ENCODE measurements at regions not wholly inside any gene's neighbourhood (a gene's known extent, or its start where the extent isn't known, plus 50 kb on each side); places are given as distances from the start of the nearest gene placed in this dataset.

DNA sequence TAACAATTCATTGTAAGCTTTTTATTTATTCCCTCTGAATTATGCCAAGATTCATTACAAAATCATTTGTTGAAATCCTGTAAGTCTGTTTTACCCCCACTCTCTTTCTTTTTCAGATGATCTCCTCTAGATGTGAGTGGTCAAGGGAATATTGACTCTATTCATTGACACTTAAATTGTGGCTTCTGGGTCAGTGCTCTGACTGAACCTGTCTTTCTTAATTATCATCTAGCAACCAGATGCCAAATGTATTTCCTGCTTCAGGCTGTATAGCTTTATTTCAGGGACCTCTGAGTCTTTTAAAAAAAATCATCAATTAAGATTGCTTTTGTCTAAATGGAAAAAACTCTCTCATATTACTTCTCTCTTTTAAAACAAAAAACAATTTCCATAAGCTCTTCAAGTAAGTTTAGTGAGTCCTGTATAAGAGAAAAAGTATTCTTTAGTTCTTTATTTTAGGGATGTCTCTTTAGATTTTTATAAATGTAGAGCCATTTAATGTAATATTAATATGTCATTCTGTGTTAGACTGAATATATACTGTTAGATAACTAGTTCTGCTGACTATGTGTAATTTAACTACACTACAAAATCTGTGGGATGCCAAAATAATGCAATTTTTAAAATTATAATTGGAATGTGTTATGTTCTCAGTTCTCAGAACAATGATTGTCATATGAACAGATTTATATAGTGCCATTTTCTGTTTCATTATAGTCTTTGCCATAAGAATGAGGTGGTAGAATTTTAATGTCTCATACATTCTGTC lies 645.8 kb upstream of the EDIL3 start:
- ChIA-PET POLR2A (no interaction called here), CTCF (ENCODE audit: low intra/inter-chr PET ratio, low total read pairs) (no interaction called here)
- TF ChIP-seq MAFK (conservative IDR thresholded peaks at IDR 0.05 in 1 of 2, IDR thresholded peaks at IDR 0.05 in 1 of 2; ENCODE audit: low read length in 2 of 2) (peak; percentile 60 to 79), MAFF (IDR thresholded peaks at IDR 0.05; ENCODE audit: low read depth, low read length) (peak; percentile 70)
- TF ChIP-seq, protein P1, sequence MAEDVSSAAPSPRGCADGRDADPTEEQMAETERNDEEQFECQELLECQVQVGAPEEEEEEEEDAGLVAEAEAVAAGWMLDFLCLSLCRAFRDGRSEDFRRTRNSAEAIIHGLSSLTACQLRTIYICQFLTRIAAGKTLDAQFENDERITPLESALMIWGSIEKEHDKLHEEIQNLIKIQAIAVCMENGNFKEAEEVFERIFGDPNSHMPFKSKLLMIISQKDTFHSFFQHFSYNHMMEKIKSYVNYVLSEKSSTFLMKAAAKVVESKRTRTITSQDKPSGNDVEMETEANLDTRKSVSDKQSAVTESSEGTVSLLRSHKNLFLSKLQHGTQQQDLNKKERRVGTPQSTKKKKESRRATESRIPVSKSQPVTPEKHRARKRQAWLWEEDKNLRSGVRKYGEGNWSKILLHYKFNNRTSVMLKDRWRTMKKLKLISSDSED (CRISPR knock-in tag; IDR thresholded peaks at IDR 0.05): no peak
- TF ChIP-seq, protein P2, sequence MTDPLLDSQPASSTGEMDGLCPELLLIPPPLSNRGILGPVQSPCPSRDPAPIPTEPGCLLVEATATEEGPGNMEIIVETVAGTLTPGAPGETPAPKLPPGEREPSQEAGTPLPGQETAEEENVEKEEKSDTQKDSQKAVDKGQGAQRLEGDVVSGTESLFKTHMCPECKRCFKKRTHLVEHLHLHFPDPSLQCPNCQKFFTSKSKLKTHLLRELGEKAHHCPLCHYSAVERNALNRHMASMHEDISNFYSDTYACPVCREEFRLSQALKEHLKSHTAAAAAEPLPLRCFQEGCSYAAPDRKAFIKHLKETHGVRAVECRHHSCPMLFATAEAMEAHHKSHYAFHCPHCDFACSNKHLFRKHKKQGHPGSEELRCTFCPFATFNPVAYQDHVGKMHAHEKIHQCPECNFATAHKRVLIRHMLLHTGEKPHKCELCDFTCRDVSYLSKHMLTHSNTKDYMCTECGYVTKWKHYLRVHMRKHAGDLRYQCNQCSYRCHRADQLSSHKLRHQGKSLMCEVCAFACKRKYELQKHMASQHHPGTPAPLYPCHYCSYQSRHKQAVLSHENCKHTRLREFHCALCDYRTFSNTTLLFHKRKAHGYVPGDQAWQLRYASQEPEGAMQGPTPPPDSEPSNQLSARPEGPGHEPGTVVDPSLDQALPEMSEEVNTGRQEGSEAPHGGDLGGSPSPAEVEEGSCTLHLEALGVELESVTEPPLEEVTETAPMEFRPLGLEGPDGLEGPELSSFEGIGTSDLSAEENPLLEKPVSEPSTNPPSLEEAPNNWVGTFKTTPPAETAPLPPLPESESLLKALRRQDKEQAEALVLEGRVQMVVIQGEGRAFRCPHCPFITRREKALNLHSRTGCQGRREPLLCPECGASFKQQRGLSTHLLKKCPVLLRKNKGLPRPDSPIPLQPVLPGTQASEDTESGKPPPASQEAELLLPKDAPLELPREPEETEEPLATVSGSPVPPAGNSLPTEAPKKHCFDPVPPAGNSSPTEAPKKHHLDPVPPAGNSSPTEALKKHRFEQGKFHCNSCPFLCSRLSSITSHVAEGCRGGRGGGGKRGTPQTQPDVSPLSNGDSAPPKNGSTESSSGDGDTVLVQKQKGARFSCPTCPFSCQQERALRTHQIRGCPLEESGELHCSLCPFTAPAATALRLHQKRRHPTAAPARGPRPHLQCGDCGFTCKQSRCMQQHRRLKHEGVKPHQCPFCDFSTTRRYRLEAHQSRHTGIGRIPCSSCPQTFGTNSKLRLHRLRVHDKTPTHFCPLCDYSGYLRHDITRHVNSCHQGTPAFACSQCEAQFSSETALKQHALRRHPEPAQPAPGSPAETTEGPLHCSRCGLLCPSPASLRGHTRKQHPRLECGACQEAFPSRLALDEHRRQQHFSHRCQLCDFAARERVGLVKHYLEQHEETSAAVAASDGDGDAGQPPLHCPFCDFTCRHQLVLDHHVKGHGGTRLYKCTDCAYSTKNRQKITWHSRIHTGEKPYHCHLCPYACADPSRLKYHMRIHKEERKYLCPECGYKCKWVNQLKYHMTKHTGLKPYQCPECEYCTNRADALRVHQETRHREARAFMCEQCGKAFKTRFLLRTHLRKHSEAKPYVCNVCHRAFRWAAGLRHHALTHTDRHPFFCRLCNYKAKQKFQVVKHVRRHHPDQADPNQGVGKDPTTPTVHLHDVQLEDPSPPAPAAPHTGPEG (CRISPR knock-in tag; IDR thresholded peaks at IDR 0.05): no peak
- Histone ChIP-seq H3K9ac (ENCODE audit: insufficient read depth, low read depth, low read length) (no peak overlapping the region), H3K9me3 (ENCODE audit: low read length) (no peaks in the 10 kb centered on the region), H3K79me2 (ENCODE audit: insufficient read depth, low read length) (no peaks in the 10 kb centered on the region), H4K20me1 (ENCODE audit: insufficient read depth, low read length) (no peaks in the 10 kb centered on the region), H3K36me3 (replicated peaks in 1 of 2; ENCODE audit: control insufficient read depth in 1 of 2, insufficient read depth in 2 of 2, low read length in 2 of 2) (no peaks in the 10 kb centered on the region), H2AFZ (ENCODE audit: low read length) (no peak overlapping the region), H3K27ac (ENCODE audit: extremely low read length, insufficient read depth, low read length) (no peak overlapping the region), H3K27me3 (ENCODE audit: control insufficient read depth in 1 of 2, insufficient read depth in 2 of 2, low read length in 2 of 2) (no peaks in the 10 kb centered on the region), H3K4me1 (ENCODE audit: insufficient read depth, low read length) (no peaks in the 10 kb centered on the region), H3K4me2 (ENCODE audit: low read depth, low read length) (no peak overlapping the region), H3K4me3 (replicated peaks in 1 of 3; ENCODE audit: insufficient read depth in 1 of 3, low read depth in 2 of 3, low read length in 3 of 3) (no peak overlapping the region)
- intact Hi-C loops (cut with micrococcal nuclease; ENCODE audit: unreplicated experiment) (no loop called here), in situ Hi-C loops (cut with HindIII; ENCODE audit: extremely low pct_ligation_motif_present, low pct_unique_long_range_greater_than_20kb) (loop anchor here (25.0 kb wide), 1 partner anchor 1318 kb away; the partner anchor contains the start of gene HAPLN1)
- BruUV-seq (replicated peaks): no TSS peak
- DNase-seq (ENCODE audit: low spot score) (no peak), FAIRE-seq (no peak), ATAC-seq (no peak)

All from HepG2 (cell line).